Activated CD4-positive, alpha-beta T cell treated with anti-CD3 and anti-CD28 coated beads, Interleukin-2, amount 10 ng/mL, durations not matched to agents 7 days and 5 days (primary cell): ENCODE measurements at regions not wholly inside any gene's neighbourhood (a gene's known extent, or its start where the extent isn't known, plus 50 kb on each side); places are given as distances from the start of the nearest gene placed in this dataset. TPM values are rescaled to one million over a fixed set of nuclear protein-coding genes. Genes with fewer than 3 reads are reported as not detected.

ENCODE experiments used
- CTCF ChIA-PET: fragments of 350-600 bp; sonication (Branson Sonifier 250); formaldehyde crosslinking; loops from one replicate; lab custom pipeline; 2021; ENCODE audit warnings: antibody characterized with exemption; lab: Charles Lee
- POLR2A ChIA-PET: fragments of 350-600 bp; sonication (Branson Sonifier 250); formaldehyde crosslinking; loops from one replicate; lab custom pipeline; 2021; ENCODE audit warnings: antibody characterized with exemption; lab: Charles Lee
- DNase-seq: peaks from one replicate; pipeline ENCODE4 v3.0.0-alpha.2; 2020
- H3K27ac Mint-ChIP-seq: one replicate; pipeline ENCODE4 v1.8.0; 2021; ENCODE audit warnings: mild to moderate bottlenecking, moderate library complexity, mixed read lengths
- H3K27me3 Mint-ChIP-seq: one replicate; pipeline ENCODE4 v1.8.0; 2021; ENCODE audit warnings: mixed read lengths
- H3K36me3 Mint-ChIP-seq: one replicate; pipeline ENCODE4 v1.8.0; 2021; ENCODE audit warnings: low read depth, mixed read lengths
- H3K4me1 Mint-ChIP-seq: one replicate; pipeline ENCODE4 v1.8.0; 2021; ENCODE audit warnings: mixed read lengths
- H3K4me3 Mint-ChIP-seq: one replicate; pipeline ENCODE4 v1.8.0; 2021; ENCODE audit warnings: mild to moderate bottlenecking, moderate library complexity, mixed read lengths
- H3K9me3 Mint-ChIP-seq: one replicate; pipeline ENCODE4 v1.8.0; 2021; ENCODE audit warnings: mixed read lengths
- microRNA-seq: library from miRNA; unstranded; fragments of <30 nt; microRNA quantifications from one replicate; pipeline ENCODE4 v1.2.0, GENCODE V29; 2021; ENCODE audit warnings: borderline microRNAs expressed, borderline replicate concordance

DNA sequence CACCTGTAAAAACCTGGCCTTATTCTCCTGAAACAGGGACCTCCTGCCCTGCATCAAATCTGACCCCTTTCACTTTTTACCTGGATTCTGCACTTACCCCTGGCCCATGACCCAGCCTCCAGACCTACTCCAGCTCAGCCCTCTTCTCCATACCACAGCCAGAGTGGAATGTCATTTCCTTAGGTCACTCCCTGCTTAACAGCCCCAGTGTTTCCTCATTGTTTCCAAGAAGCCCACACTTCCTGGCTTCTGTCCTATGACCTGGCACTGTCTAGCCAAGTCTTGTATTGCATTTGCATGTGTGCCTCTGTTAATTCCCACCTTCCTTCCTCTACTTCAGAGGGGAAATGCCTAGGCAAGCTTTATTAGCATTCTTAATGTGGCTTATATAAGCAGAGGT lies 51.4 kb upstream of the TRIB2 start:
- peaks cover 5% of the 10 kb centered on the region for H3K36me3 Mint-ChIP-seq
- no peak for DNase-seq
- H3K27me3 Mint-ChIP-seq: peaks cover 14% of the 10 kb centered on the region
- no peak overlapping the region for H3K27ac Mint-ChIP-seq
- ChIA-PET CTCF (interaction anchor here (0.5 kb wide), 1 partner anchor 802 kb away, joined by 3 read pairs; no protein-coding TSS in a partner anchor), POLR2A (no interaction called here)
- H3K4me1 Mint-ChIP-seq: no peaks in the 10 kb centered on the region
- H3K9me3 Mint-ChIP-seq: peaks cover 22% of the 10 kb centered on the region
- no peak overlapping the region for H3K4me3 Mint-ChIP-seq

GRCh38 chr2:12666445-12666844 lies 50.3 kb upstream of the TRIB2 start:
- no peak for DNase-seq
- Mint-ChIP-seq H3K36me3 (peaks cover 5% of the 10 kb centered on the region), H3K4me3 (no peak overlapping the region), H3K4me1 (no peaks in the 10 kb centered on the region), H3K27me3 (peaks cover 14% of the 10 kb centered on the region), H3K27ac (no peak overlapping the region), H3K9me3 (peaks cover 22% of the 10 kb centered on the region)
- ChIA-PET POLR2A (no interaction called here), CTCF (no interaction called here)

Small RNA genes in the stretch of these regions (microRNA-seq; reads per million reads assigned to microRNA genes)
- not detected for gene MIR3681
